K562 (cell line): ENCODE measurements at regions not wholly inside any gene's neighbourhood (a gene's known extent, or its start where the extent isn't known, plus 50 kb on each side); places are given as distances from the start of the nearest gene placed in this dataset.

Source experiments
- BRD9 ChIP-seq: fragments of 450-650 bp; IDR thresholded peaks from 2 replicates; pipeline ENCODE4 v1.6.1; 2018; ENCODE audit warnings: low read depth; ENCODE audit not compliant: partially characterized antibody
- SREBF2 ChIP-seq: sonication (generic); formaldehyde crosslinking; IDR thresholded peaks from 2 replicates; pipeline ENCODE4 v1.4.0; 2020; ENCODE audit warnings: mild to moderate bottlenecking, missing genetic modification reagents
- TF ChIP-seq, protein P1 (sequence below), 2 experiments: fragments of 450-650 bp; conservative IDR thresholded peaks; 2 replicates each; pipeline ENCODE4 v1.6.1; 2017; ENCODE audit warnings: mild to moderate bottlenecking in 2 of 2, moderate library complexity in 2 of 2

DNA sequence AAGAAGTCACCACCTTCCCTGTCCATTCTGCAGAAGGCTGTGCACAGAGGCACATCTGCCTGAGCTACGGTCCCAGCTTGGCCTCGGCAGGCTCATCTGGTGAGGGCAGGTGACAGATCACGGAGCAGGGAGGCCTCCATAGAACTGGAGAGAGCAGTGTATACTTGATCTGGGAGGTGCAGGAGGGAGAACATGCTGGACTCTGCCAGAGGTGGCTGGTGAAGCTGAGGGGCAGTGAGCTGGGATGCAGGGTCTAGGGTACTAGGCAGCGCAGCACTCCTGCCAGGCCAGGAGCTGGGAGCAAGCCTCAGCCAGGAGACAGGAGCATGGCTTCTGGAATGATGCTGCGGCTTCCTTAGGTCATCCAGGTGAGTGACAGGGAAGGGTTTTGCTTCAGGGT, 553.0 kb downstream of the TCERG1L start:
- TF ChIP-seq SREBF2 (CRISPR knock-in tag) (no peak), BRD9 (no peak)
- TF ChIP-seq, protein P1, sequence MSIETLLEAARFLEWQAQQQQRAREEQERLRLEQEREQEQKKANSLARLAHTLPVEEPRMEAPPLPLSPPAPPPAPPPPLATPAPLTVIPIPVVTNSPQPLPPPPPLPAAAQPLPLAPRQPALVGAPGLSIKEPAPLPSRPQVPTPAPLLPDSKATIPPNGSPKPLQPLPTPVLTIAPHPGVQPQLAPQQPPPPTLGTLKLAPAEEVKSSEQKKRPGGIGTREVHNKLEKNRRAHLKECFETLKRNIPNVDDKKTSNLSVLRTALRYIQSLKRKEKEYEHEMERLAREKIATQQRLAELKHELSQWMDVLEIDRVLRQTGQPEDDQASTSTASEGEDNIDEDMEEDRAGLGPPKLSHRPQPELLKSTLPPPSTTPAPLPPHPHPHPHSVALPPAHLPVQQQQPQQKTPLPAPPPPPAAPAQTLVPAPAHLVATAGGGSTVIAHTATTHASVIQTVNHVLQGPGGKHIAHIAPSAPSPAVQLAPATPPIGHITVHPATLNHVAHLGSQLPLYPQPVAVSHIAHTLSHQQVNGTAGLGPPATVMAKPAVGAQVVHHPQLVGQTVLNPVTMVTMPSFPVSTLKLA (conservative IDR thresholded peaks at IDR 0.05), result no peak
